Daoy (cell line): ENCODE measurements at regions not wholly inside any gene's neighbourhood (a gene's known extent, or its start where the extent isn't known, plus 50 kb on each side); places are given as distances from the start of the nearest gene placed in this dataset.

Source experiments
- DNase-seq: peaks from one replicate; pipeline ENCODE4 v3.0.0-alpha.2; 2015; ENCODE audit warnings: low read depth

DNA sequence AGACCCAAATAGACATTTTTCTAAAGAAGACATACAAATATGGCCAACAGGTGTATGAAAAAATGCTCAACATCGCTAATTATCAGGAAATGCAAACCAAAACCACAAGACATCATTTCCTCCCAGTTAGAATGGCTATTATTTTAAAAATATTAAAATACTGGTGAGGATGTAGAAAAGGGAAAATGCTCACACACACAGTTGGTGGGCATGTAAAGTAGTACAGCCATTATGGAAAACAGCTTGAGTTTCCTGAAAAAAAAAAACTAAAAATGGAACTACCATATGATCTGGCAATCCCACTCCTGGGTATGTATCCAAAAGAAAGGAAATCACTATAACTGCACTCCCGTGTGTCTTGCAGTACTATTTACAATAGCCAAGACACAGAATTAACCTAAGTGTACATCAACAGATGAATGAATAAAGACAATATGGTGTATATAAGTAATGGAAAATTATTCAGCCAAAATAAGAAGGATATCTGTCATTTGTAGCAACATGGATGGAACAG is 128.9 kb upstream of the DKK2 start:
- DNase-seq, result no peak

DNA sequence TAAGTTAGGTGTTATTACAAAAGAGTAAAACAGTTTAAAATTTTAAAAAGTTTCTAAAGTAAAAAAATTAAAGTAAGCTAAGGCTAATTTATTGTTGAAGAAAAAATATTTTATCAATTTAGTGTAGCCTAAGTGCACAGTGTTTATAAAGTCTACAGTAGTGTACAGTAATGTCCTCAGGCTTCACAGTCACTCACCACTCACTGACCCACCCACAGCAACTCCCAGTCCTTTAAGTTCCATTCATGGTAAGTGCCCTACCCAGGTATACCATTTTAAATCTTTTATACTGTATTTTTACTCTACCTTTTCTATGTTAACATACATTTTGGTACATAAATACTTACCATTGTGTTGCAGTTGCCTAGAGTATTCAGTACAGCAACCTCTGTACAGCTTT is 120.3 kb upstream of the DKK2 start:
- DNase-seq, result no peak

DNA sequence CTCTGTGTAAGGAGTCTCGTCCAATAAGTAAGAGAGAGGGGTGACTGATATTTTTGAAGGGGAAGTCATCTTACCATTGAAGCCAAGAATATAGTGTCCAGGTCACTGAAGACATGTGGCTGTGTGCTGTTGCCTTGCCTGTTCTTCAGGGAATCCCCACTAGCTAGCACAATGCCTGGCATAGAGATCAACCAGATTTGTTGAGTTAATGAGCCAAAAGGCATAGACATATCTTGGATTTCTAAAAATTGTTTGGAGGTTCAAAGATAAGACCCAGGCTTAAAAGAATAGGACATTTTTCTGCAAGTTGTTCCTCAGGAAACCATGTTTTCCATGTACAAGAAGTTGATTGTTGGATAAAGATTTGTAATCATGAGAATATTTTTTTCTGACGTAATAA is 119.3 kb upstream of the DKK2 start:
- no peak for DNase-seq

DNA sequence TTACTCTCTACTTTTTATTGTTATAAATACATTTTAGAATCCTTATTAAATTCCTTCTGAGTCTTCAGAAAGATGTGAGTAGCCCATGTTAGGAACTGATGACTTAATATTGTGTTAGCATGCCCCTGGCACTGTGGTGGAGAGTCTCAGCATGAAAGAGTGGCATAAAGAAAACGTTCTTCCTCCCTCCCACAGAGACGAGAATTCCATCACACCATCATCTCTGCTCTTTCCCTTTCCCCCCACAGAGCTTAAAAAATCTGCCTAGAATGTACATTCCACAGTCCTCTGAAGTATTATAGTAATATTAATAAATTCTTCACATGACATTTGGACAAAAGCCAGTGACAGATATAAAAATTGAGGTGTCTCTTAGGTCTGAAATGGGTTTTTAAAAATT is 117.8 kb upstream of the DKK2 start:
- DNase-seq, result no peak

DNA sequence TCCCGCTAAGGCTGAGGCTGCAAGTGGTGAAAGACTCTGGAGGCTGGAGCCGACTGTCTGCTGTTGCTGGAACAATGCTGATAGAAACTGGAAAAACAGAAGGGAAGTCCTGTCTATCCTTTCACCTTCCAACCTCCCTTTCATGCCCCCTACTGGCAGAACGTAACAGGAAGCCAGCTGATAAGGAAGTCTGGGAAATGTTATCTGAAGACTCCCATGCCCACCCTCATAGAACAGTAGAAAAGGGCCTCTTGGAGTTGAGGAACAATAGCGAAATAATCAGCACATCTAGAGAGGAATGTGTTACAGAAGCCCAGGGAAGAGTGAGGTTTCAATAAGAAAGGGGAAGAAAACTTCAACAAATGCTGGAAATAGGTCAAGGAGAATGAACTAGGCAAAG is 117.1 kb upstream of the DKK2 start:
- DNase-seq, result peak; percentile 9

DNA sequence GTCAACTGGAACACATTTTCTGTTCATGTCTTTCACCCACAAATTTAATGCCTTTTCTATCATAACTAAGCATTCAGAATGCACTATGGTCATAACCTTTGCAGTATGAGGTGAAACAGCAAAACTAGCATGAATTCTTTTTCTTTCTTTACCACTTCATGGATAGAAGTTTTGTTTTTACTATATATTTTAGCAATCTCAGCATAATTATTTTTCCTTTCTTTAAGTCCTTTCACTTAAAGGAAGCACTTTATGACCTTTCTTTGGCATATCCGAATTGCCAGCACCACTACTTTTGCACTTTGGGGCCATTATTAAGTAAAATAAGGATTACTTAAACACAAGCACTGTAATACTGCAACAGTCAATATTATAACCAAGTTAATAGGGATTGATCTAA is 115.1 kb upstream of the DKK2 start:
- no peak for DNase-seq

DNA sequence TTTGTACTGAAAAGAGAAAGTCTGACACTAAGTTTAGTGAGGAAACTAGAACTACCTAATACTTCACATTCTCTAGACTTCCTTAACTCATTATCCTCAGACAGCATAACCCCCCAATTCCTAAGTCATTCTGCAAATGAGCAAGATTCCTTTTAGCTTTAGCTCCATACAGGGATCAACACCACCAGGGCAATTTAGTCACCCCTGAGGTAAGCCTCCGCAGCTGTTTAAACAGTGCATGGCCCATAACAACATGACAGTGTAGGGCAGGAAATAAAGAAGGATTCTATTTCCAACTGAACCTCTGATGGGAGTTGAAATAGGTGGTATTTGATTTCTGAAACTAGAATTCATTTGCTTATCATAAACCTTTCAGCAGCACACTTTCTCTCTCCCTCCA is 112.8 kb upstream of the DKK2 start:
- DNase-seq, result peak; percentile 15

DNA sequence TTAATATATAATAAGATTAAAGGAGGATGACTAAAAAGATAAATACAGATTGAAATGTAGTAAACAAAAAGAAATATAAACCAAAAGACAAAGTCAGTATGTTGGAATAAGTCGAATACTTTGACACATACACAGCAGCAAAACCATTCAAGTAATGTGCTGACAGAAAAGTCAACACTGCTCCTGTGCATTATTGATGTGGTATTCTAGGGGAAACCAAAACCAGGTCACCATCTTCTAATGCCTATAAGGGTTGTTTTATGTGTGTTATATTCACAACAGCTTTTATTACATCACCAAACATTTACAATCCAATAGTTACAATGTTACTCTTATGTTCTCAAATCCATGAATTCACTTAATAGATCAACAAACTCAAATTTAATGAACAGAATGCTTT is 111.8 kb upstream of the DKK2 start:
- no peak for DNase-seq

DNA sequence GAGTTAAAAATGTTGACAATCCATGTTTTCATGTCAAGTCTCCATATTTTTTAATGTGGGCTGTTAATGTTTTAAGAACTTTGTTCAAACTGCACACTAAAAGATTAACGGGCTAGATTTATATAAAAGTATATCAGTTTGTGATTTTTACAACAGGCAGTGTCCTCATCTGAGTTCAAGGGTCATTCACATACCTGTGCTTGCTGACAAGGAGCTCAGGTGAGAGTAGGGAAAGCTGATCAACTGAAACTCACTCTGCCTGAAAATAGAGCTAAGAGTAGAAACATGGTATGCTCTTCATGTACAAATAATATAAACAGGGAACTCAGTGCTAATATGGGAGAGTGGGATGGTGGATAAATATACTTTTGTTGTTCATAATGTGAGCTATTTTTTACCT is 102.3 kb upstream of the DKK2 start:
- no peak for DNase-seq

DNA sequence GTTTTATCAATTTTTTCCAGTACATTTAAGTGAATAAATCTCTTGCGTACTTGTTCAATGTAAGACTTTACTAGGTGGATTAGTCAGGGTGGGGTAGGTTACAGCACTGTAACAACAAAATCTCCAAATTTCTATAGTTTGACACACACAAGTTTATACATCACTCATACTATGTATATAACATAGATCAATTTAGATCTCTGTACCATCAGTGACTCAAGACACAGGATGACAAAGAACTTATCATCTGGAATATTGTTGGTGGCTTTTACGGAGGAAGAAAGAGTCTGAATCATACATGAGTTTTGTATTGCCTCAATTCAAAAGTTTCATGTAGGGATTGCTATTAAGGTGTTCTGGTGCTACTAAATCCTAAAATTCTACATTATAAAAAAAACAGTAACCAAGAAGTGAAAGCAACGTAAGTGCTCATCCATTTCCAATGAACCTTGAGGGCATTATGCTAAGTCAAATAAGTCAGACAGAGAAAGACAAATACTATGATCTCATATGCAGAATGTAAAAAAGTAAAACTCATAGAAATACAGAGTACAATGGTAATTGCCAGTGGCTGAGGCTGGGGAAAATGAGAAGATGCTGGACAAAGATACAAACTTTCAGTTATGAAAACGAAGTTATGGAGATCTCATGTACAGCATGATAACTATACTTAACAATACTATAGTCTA is 98.0 kb upstream of the DKK2 start:
- no peak for DNase-seq

DNA sequence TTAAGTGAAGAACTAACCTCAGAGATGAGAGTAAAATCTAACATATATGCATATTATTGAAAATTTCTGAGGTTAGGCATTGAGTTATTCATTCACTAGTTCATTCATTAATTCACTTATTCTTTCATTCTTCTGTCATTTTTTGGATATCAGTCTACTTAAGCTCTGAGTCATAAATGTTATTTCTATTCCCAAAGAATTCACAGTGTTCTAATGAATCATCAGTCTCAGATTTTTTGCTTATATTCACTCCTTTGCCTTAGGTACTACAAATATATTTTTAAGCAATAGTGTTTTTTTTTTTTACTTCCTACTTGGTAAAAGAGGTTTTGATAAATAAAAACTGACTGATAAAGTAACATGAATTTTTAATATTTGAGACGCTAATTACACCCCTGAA is 95.2 kb upstream of the DKK2 start:
- DNase-seq, result no peak

DNA sequence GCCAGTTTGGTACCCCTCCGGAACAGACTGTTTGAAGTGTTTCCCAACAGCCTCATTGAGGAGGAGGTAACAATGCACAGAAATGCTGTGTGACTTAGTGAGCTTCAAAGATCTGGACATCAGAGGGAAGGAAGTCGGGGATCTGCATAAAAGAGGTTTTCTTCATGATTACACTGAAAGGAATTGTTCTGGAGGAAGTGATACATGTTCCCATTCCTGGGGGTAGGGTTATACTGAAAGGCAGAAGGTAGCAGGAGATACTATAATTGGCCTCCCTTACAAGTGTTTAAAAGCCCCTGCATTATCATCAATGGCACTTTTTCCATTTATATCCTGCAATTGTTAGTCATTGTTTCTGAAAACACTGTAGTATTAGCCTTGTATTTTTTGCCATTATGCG is 94.0 kb upstream of the DKK2 start:
- no peak for DNase-seq

DNA sequence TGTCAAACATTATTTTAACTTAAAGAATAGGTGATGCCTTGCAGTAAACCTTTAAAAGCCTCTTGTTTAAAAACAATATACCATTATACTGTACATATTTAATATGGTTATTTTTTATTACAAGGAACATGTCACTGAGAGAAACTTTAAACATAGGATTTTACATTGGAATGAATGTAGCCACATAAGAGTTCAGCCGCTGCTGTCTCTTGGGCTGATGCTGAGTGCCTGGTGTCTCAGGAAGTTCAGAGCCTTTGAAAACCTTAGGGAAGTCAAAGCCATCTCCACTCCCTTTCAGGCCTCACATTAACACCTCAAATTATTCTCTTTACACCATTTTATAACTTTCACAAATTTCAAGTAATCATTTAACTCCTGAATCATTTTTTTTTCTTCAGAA is 93.5 kb upstream of the DKK2 start:
- no peak for DNase-seq

DNA sequence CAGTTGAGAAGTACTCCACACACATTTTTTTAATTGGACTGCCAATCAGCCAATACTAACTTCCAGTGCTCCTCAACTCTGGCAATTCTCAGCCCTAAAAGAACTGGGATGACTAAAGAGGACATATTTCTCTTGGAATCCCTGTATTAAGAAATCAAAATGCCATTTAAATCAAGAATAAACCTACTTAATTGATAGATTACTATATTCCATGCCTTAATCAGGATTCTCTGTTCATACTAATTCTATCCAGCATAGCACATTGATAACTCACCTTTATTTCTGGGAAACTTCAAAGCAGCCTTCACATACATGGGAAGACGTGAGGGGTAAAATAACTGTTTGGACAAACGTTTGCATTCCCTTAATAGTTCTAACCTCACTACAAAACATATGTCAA is 93.0 kb upstream of the DKK2 start:
- DNase-seq, result no peak

DNA sequence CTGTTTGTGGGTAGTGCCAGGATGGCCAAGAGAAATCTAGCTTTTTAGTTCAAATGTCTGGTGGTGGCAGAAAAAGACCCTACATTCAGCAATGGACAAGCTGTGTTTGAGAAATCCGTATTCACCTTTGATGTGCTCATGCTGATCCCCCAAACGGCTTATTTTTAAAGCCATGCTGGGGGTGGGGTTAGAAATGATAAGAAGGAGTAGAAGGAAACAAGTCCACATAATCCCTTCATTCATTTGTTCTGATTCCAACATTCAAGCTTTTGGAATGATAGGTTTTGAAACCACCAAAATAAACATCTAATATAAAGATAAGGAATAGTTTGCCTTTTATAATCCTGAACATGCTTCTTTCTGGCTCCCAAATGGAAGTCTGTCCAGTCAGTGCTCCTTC is 92.0 kb upstream of the DKK2 start:
- DNase-seq, result no peak

DNA sequence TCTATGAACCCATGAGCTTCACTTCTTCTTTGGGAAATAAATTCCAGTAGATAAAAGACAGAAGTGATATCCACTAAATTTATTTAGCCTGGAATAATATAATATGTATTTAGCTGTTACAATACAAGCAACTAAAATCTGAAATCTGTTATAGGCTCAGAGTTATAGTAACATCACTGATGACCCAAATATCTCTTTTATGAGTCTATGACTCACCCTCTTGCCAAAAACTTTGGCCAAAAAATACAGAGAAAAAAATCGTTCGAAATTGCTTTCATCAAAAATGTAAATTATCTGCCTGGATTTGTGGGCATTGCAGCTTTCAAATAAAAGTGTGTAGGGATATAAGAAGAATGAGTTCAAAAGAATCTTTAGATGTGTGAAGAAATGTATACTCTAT is 89.4 kb upstream of the DKK2 start:
- no peak for DNase-seq

DNA sequence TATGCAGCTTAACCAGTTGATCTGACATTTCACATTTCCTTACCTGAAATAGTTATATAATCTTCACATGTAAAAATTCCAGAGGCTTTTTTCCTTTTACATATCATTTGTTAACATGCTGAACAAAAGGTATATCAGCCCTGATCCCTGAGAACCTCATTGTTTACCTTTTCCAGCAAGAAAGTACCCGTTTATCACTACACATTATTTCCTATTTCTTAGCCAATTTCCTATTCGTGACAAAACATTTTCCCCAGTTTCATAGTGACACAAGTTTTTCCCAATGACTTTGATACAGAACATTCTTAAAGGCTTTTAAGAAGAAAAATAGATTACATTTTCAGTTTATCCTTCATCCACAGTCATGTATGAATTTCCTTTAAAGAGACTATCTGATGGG is 86.6 kb upstream of the DKK2 start:
- DNase-seq, result no peak

DNA sequence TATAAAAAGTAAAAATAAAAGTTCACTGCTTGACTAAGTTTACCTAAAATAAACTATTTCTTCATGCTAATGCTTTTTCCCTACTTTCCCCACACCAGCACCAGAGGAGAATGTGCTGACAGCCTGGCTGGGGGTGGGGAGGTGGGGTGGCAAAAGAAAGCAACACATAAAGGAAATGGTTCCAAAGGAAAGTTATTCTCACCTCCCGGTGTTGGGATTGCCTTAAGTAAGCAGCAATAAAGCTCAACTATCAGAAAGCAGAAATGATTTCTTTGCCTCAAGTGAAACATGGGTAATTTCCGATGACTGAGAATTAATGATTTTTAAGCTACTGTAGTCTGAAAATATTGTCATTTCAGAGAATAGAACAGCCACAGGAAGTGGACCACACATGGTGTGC is 84.5 kb upstream of the DKK2 start:
- no peak for DNase-seq

DNA sequence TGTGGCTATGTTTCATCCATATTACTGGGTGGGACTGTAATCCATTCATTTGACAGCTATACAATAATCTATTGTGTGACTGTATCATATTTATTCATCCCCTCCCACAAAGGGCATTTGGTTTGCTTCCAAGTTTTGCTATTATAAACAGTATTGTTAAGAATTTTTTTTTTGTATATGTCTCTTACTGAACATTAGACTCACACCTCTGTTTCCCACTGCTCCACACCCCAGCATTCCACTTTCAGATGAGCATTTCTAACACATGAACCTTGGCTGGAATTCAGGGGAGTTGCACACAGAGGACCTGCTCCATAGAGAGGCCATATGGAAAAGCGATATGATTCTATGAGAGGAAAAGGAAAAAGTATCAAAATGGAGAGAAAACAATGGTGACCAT is 81.6 kb upstream of the DKK2 start:
- no peak for DNase-seq

DNA sequence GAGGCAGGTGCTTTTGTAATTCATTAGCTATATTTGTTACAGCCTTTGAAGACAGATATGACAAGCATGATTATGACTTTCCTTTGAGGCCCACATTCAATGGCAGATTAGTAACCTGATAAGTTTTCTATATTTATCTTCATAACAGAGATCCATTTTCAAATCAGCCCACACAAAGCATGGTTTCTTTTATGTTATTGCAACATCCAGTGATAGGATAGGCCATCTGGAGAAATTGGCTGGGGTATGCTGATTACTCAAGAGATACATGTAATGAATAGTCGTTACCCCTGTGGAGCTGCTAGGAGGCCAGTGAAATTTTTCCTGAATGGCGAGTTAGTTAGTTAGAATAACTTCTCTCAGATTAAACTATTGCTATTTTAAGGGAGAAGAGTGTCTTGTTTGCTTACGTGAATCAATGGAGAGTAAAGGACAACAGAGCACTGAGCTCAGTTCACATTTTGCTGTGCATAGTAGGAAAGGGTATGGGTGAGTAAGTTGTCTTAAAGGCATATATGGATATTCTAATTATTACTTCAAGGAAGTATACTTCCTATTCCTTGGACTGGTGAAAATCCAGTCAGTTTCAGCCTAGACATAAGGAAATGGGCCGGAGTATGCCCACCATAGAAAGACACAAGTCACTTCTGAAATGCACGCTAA is 79.2 kb upstream of the DKK2 start:
- DNase-seq, result no peak

DNA sequence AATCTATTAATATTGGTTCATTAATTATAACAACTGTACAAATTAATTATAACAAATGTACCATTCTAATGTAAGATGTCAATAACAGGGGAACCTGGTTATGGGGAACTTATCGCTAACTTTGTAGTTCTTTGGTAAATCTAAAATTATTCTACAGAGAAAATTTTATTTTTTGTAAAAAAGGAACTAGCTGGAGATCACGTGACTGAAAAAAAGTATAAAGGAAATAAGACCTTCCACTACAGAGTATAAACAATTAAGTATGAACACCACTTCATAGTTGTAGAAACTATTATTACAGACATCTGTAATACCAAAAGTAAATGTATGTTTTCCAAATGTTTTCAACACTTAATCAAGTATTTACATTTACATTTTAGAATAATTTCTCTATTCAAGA is 77.9 kb upstream of the DKK2 start:
- DNase-seq, result no peak

DNA sequence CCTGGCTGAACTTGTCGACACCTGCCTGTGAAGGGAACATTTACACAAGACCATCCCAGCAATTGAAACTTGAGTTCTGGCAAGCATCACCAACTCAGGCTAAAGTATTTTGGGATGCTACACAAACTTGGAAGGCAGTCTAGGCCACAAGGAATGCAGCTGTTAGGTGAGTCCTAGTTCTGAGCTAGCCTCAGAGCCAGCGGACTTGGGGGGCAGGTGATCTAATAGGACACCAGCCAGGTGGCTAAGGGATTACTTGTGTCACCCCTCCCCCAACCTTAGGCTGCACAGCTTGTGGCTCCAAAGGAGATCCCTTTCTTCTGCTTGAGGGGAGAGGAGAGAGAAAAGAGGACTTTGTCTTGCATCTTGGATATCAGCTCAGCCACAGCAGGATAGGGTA is 62.3 kb upstream of the DKK2 start:
- DNase-seq, result no peak

DNA sequence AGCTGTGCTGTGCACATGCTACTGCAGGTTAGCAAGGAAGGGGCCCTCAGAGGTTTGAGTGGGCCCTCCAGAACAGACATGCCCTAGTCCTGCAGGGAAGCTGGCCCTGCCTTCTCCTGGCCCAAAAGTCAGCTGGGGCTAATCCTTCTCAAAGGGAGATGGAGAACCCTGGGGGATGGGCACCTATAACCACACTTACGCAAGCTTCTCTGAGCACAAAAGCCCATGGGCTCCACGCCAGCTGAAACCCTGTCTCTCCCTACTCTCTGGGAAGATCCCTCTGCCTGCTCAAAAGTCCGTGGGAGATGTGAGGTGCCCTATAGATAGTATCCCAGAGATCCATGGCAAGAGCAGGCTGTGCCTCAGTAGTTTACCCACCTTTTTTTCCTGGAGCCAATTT is 58.9 kb upstream of the DKK2 start:
- no peak for DNase-seq

DNA sequence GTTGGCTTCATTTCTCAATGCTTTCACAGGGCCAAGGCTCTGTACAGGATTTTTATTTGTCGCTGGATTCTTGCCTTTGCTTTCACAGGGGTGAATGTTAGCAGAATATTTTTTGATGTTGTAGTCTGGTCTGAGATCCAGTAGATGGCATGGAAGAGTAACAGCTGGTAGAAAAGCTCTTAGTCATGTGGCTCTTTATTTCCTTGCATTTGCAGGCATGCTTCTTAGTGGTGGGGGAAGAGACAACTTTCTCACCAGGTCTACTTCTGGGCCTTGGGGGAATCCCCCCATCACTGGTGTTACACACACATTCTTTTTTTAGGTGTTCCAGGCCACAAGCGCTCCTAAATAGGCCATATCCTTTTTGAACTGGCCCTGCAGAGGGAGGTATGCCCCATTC is 58.2 kb upstream of the DKK2 start:
- no peak for DNase-seq
